Pulmonary artery endothelial cell (primary cell): ENCODE measurements at regions not wholly inside any gene's neighbourhood (a gene's known extent, or its start where the extent isn't known, plus 50 kb on each side); places are given as distances from the start of the nearest gene placed in this dataset.
A peak's percentile ranks its signal among the peaks of the same experiment; 100 is the strongest.

Experiments used
- DNase-seq: peaks from one replicate; pipeline ENCODE4 v3.0.0-alpha.2; 2011; ENCODE audit warnings: low read depth, low spot score

- no peak for DNase-seq
Observed at GRCh38 chr14:71287567-71287966, 380.3 kb downstream of the PCNX1 start.

- no peak for DNase-seq
Observed at GRCh38 chr14:71289536-71289935, 382.3 kb downstream of the PCNX1 start.

- DNase-seq, result no peak
Observed at GRCh38 chr14:71290301-71290700, 383.0 kb downstream of the PCNX1 start.

- peak; percentile 47 for DNase-seq
Observed at GRCh38 chr14:71290960-71291466, 383.8 kb downstream of the PCNX1 start.

- DNase-seq, result no peak
Observed at GRCh38 chr14:71296184-71296583, 388.9 kb downstream of the PCNX1 start.

- DNase-seq, result no peak
Observed at GRCh38 chr14:71300566-71301330, 393.5 kb downstream of the PCNX1 start.

GRCh38 chr14:71301611-71302010 lies 394.4 kb downstream of the PCNX1 start:
- DNase-seq, result no peak

GRCh38 chr14:71304690-71305089 lies 397.4 kb downstream of the PCNX1 start:
- DNase-seq, result no peak

GRCh38 chr14:71308671-71309070 lies 401.4 kb downstream of the PCNX1 start:
- no peak for DNase-seq

GRCh38 chr14:71309756-71310155 lies 402.5 kb downstream of the PCNX1 start:
- no peak for DNase-seq

GRCh38 chr14:71311061-71311460 lies 403.8 kb downstream of the PCNX1 start:
- DNase-seq, result no peak

- no peak for DNase-seq
Observed at GRCh38 chr14:71314717-71315116, 407.5 kb downstream of the PCNX1 start.

GRCh38 chr14:71317385-71318096 lies 410.3 kb downstream of the PCNX1 start:
- no peak for DNase-seq

- DNase-seq, result no peak
Observed at GRCh38 chr14:71318097-71318459, 410.8 kb downstream of the PCNX1 start.

GRCh38 chr14:71319666-71320065 lies 412.4 kb downstream of the PCNX1 start:
- DNase-seq, result no peak

- DNase-seq, result peak; percentile 94
Observed at GRCh38 chr14:71320107-71320733, 413.0 kb downstream of the PCNX1 start, which contains the start of gene SIPA1L1. TSS of gene SIPA1L1 (plus strand) at chr14:71320476.

- no peak for DNase-seq
Observed at GRCh38 chr14:71320734-71321573, 413.7 kb downstream of the PCNX1 start.

GRCh38 chr14:71321574-71322315 lies 414.5 kb downstream of the PCNX1 start:
- DNase-seq, result no peak

- no peak for DNase-seq
Observed at GRCh38 chr14:71322655-71323250, 415.5 kb downstream of the PCNX1 start.

GRCh38 chr14:71324767-71325272 lies 417.6 kb downstream of the PCNX1 start:
- DNase-seq, result no peak
